KOPT-K1 (cell line): ENCODE measurements at regions not wholly inside any gene's neighbourhood (a gene's known extent, or its start where the extent isn't known, plus 50 kb on each side); places are given as distances from the start of the nearest gene placed in this dataset.
"Not testable (repeated sequence)": the region's sequence is repeated elsewhere in the genome, so short reads cannot be mapped to it uniquely, and the experiment has no call there.

Experiments
- H3K27ac ChIP-seq: fragments of 200-600 bp; sonication (generic); 2 replicates; pipeline ENCODE4 v1.5.1; 2016; ENCODE audit warnings: antibody characterized with exemption, mild to moderate bottlenecking, low read depth, low read length; ENCODE audit not compliant: poor library complexity, severe bottlenecking
- H3K36me3 ChIP-seq: fragments of 200-600 bp; sonication (generic); 2 replicates; pipeline ENCODE4 v1.5.1; 2017; ENCODE audit warnings: antibody characterized with exemption, mild to moderate bottlenecking, low read length, moderate library complexity; ENCODE audit not compliant: insufficient read depth
- H3K9me3 ChIP-seq: fragments of 200-600 bp; sonication (generic); 2 replicates; pipeline ENCODE4 v1.5.1; 2017; ENCODE audit warnings: antibody characterized with exemption, low read length, mild to moderate bottlenecking; ENCODE audit not compliant: insufficient read depth, poor library complexity, severe bottlenecking

- Histone ChIP-seq H3K9me3 (no peaks in the 10 kb centered on the region), H3K27ac (no peak overlapping the region), H3K36me3 (no peaks in the 10 kb centered on the region)
Measured at GRCh38 chr14:35952584-35952983, 126.4 kb downstream of the BRMS1L start.

- no peak overlapping the region for H3K27ac ChIP-seq
Measured at GRCh38 chr14:35949920-35950513, 123.9 kb downstream of the BRMS1L start.

GRCh38 chr14:35947983-35948382, 121.8 kb downstream of the BRMS1L start:
- not testable (repeated sequence) for H3K9me3 ChIP-seq, H3K27ac ChIP-seq, H3K36me3 ChIP-seq

More at GRCh38 chr14:35949920-35950513, 123.9 kb downstream of the BRMS1L start:
- no peaks in the 10 kb centered on the region for H3K36me3 ChIP-seq
- no peaks in the 10 kb centered on the region for H3K9me3 ChIP-seq

GRCh38 chr14:35944847-35945246, 118.7 kb downstream of the BRMS1L start:
- Histone ChIP-seq H3K27ac (no peak overlapping the region), H3K36me3 (no peaks in the 10 kb centered on the region), H3K9me3 (no peaks in the 10 kb centered on the region)

GRCh38 chr14:35940291-35940690, 114.2 kb downstream of the BRMS1L start:
- Histone ChIP-seq H3K9me3 (no peaks in the 10 kb centered on the region), H3K36me3 (no peaks in the 10 kb centered on the region), H3K27ac (peak overlapping the region; percentile 56)

GRCh38 chr14:35938770-35939169, 112.6 kb downstream of the BRMS1L start:
- Histone ChIP-seq H3K27ac (no peak overlapping the region), H3K9me3 (no peaks in the 10 kb centered on the region), H3K36me3 (no peaks in the 10 kb centered on the region)

GRCh38 chr14:35934499-35934898, 108.4 kb downstream of the BRMS1L start:
- H3K27ac ChIP-seq = peak overlapping the region; percentile 89
- no peaks in the 10 kb centered on the region for H3K36me3 ChIP-seq
- H3K9me3 ChIP-seq = no peaks in the 10 kb centered on the region

GRCh38 chr14:35932659-35933159, 106.6 kb downstream of the BRMS1L start:
- Histone ChIP-seq H3K27ac (peak overlapping the region; percentile 89), H3K9me3 (no peaks in the 10 kb centered on the region)

GRCh38 chr14:35932136-35932535, 106.0 kb downstream of the BRMS1L start:
- no peaks in the 10 kb centered on the region for H3K36me3 ChIP-seq

More at GRCh38 chr14:35932659-35933159, 106.6 kb downstream of the BRMS1L start:
- H3K36me3 ChIP-seq = no peaks in the 10 kb centered on the region

GRCh38 chr14:35931346-35931745, 105.2 kb downstream of the BRMS1L start:
- H3K36me3 ChIP-seq = no peaks in the 10 kb centered on the region
- no peak overlapping the region for H3K27ac ChIP-seq
- no peaks in the 10 kb centered on the region for H3K9me3 ChIP-seq

More at GRCh38 chr14:35932136-35932535, 106.0 kb downstream of the BRMS1L start:
- peak overlapping the region; percentile 89 for H3K27ac ChIP-seq
- no peaks in the 10 kb centered on the region for H3K9me3 ChIP-seq

GRCh38 chr14:35929186-35929585, 103.0 kb downstream of the BRMS1L start:
- Histone ChIP-seq H3K9me3 (no peaks in the 10 kb centered on the region), H3K27ac (no peak overlapping the region), H3K36me3 (no peaks in the 10 kb centered on the region)

GRCh38 chr14:35927727-35928126, 101.6 kb downstream of the BRMS1L start:
- Histone ChIP-seq H3K36me3 (no peaks in the 10 kb centered on the region), H3K9me3 (no peaks in the 10 kb centered on the region), H3K27ac (no peak overlapping the region)

GRCh38 chr14:35925319-35925718, 99.2 kb downstream of the BRMS1L start:
- H3K9me3 ChIP-seq = peaks cover 2% of the 10 kb centered on the region
- no peaks in the 10 kb centered on the region for H3K36me3 ChIP-seq
- H3K27ac ChIP-seq = no peak overlapping the region

GRCh38 chr14:35922590-35922989, 96.5 kb downstream of the BRMS1L start:
- H3K9me3 ChIP-seq, H3K27ac ChIP-seq, H3K36me3 ChIP-seq: not testable (repeated sequence)

- Histone ChIP-seq H3K36me3 (no peaks in the 10 kb centered on the region), H3K27ac (no peak overlapping the region), H3K9me3 (peaks cover 4% of the 10 kb centered on the region)
Measured at GRCh38 chr14:35921745-35922144, 95.6 kb downstream of the BRMS1L start.
